OCI-LY1 (cell line): ENCODE measurements at regions not wholly inside any gene's neighbourhood (a gene's known extent, or its start where the extent isn't known, plus 50 kb on each side); places are given as distances from the start of the nearest gene placed in this dataset.

Source experiments
- H2AFZ ChIP-seq: fragments of 200-600 bp; sonication (generic), shearing (Covaris generic); 2 replicates; pipeline ENCODE4 v1.6.0; 2014; ENCODE audit warnings: antibody characterized with exemption, mild to moderate bottlenecking, low read length
- H3F3A ChIP-seq: fragments of 200-600 bp; sonication (generic), shearing (Covaris generic); 2 replicates; pipeline ENCODE4 v1.6.0; 2014; ENCODE audit warnings: mild to moderate bottlenecking, antibody characterized with exemption, low read length, moderate library complexity; ENCODE audit not compliant: insufficient read depth
- H3K27ac ChIP-seq: fragments of 200-600 bp; sonication (generic); 2 replicates; pipeline ENCODE4 v1.5.1; 2014; ENCODE audit warnings: low read length, mixed run types, mild to moderate bottlenecking, low read depth; ENCODE audit not compliant: poor library complexity, severe bottlenecking
- H3K27me3 ChIP-seq: fragments of 200-600 bp; sonication (generic); 2 replicates; pipeline ENCODE4 v1.6.0; 2014; ENCODE audit warnings: antibody characterized with exemption, mild to moderate bottlenecking, low read length, moderate library complexity; ENCODE audit not compliant: insufficient read depth
- H3K36me3 ChIP-seq: fragments of 200-600 bp; sonication (generic); 2 replicates; pipeline ENCODE4 v1.6.1; 2014; ENCODE audit warnings: mild to moderate bottlenecking, antibody characterized with exemption, low read length, moderate library complexity, mixed read lengths; ENCODE audit not compliant: insufficient read depth
- H3K4me1 ChIP-seq: fragments of 200-600 bp; sonication (generic); 2 replicates; pipeline ENCODE4 v1.5.1; 2014; ENCODE audit warnings: mild to moderate bottlenecking, low read length, moderate library complexity; ENCODE audit not compliant: insufficient read depth, severe bottlenecking
- H3K4me2 ChIP-seq: fragments of 200-600 bp; sonication (generic), shearing (Covaris generic); 2 replicates; pipeline ENCODE4 v1.6.1; 2014; ENCODE audit warnings: low read length
- H3K4me3 ChIP-seq: fragments of 200-600 bp; sonication (generic); 2 replicates; pipeline ENCODE4 v1.5.1; 2014; ENCODE audit warnings: low read length, low read depth, mild to moderate bottlenecking, mixed read lengths; ENCODE audit not compliant: poor library complexity, severe bottlenecking
- H3K79me2 ChIP-seq: fragments of 200-600 bp; shearing (Covaris generic); 2 replicates; pipeline ENCODE4 v1.6.1; 2016; ENCODE audit warnings: mixed run types, low read length, mixed read lengths; ENCODE audit not compliant: insufficient read depth
- H3K9ac ChIP-seq: fragments of 200-600 bp; sonication (generic), shearing (Covaris generic); 2 replicates; pipeline ENCODE4 v1.6.1; 2014; ENCODE audit warnings: mild to moderate bottlenecking, low read length, mixed read lengths
- H3K9me2 ChIP-seq: fragments of 200-600 bp; sonication (generic), shearing (Covaris generic); 2 replicates; pipeline ENCODE4 v1.6.1; 2014; ENCODE audit warnings: low read depth, mild to moderate bottlenecking, low read length, mixed read lengths
- H3K9me3 ChIP-seq: fragments of 200-600 bp; shearing (Covaris generic); 2 replicates; pipeline ENCODE4 v1.6.1; 2014; ENCODE audit warnings: low read length, mixed read lengths
- H4K20me1 ChIP-seq: fragments of 200-600 bp; sonication (generic), shearing (Covaris generic); 2 replicates; pipeline ENCODE4 v1.6.0; 2016; ENCODE audit warnings: mild to moderate bottlenecking, low read length; ENCODE audit not compliant: insufficient read depth
- EZH2 ChIP-seq: fragments of 200-600 bp; sonication (generic), shearing (Covaris generic); IDR thresholded peaks from 2 replicates; pipeline ENCODE4 v1.8.0; 2017; ENCODE audit warnings: borderline replicate concordance, mixed run types, mild to moderate bottlenecking, antibody characterized with exemption, low read length, moderate library complexity, mixed read lengths
- TF ChIP-seq, protein P1 (sequence below): fragments of 200-600 bp; sonication (generic), shearing (Covaris generic); IDR thresholded peaks from 2 replicates; pipeline ENCODE4 v1.5.1; 2017; ENCODE audit warnings: mild to moderate bottlenecking, antibody characterized with exemption, low read length, moderate library complexity, mixed read lengths

DNA sequence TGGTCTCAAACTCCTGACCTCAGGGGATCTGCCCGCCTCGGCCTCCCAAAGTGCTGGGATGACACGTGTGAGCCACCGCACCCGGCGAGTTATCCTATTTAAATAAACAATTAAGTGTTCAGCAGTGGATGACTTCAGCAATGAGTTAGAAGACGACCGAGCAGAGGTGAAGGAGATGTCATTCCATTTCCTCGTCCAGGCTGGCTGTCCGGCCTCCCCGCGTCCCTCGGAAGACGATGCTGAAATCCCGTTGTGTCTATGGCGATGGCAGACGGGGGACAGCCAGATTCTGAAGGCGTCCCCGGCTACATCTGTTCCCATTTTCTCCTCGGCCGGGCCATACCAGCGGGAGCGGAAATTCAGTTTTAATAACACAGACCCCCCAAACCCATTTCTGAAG lies 209.8 kb downstream of the CRLF2 start:
- no peaks in the 10 kb centered on the region for H3K9me2 ChIP-seq
- no peaks in the 10 kb centered on the region for H3K9me3 ChIP-seq
- H2AFZ ChIP-seq = no peak overlapping the region
- H3K27ac ChIP-seq = no peak overlapping the region
- no peaks in the 10 kb centered on the region for H3F3A ChIP-seq
- no peaks in the 10 kb centered on the region for H3K27me3 ChIP-seq
- no peak overlapping the region for H3K9ac ChIP-seq
- no peaks in the 10 kb centered on the region for H3K79me2 ChIP-seq
- H3K36me3 ChIP-seq = no peaks in the 10 kb centered on the region
- TF ChIP-seq, protein P1, sequence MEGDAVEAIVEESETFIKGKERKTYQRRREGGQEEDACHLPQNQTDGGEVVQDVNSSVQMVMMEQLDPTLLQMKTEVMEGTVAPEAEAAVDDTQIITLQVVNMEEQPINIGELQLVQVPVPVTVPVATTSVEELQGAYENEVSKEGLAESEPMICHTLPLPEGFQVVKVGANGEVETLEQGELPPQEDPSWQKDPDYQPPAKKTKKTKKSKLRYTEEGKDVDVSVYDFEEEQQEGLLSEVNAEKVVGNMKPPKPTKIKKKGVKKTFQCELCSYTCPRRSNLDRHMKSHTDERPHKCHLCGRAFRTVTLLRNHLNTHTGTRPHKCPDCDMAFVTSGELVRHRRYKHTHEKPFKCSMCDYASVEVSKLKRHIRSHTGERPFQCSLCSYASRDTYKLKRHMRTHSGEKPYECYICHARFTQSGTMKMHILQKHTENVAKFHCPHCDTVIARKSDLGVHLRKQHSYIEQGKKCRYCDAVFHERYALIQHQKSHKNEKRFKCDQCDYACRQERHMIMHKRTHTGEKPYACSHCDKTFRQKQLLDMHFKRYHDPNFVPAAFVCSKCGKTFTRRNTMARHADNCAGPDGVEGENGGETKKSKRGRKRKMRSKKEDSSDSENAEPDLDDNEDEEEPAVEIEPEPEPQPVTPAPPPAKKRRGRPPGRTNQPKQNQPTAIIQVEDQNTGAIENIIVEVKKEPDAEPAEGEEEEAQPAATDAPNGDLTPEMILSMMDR = no peak
- no peak for TF ChIP-seq EZH2
- no peak overlapping the region for H3K4me3 ChIP-seq
- no peaks in the 10 kb centered on the region for H3K4me1 ChIP-seq
- H4K20me1 ChIP-seq = no peaks in the 10 kb centered on the region
- H3K4me2 ChIP-seq = no peak overlapping the region

GRCh38 chrX:997631-998137 lies 214.8 kb downstream of the CRLF2 start:
- Histone ChIP-seq H3K9ac (no peak overlapping the region), H3K27me3 (no peaks in the 10 kb centered on the region), H3K4me1 (no peaks in the 10 kb centered on the region), H3K4me3 (no peak overlapping the region), H3K27ac (no peak overlapping the region), H4K20me1 (no peaks in the 10 kb centered on the region), H3K4me2 (no peak overlapping the region), H3K36me3 (no peaks in the 10 kb centered on the region), H3F3A (no peaks in the 10 kb centered on the region), H2AFZ (no peak overlapping the region), H3K9me3 (no peaks in the 10 kb centered on the region), H3K9me2 (no peaks in the 10 kb centered on the region), H3K79me2 (no peaks in the 10 kb centered on the region)
- no peak for TF ChIP-seq EZH2
- TF ChIP-seq, protein P1 = no peak

- TF ChIP-seq, protein P1 = no peak
- TF ChIP-seq EZH2 = no peak
- Histone ChIP-seq H3K4me3 (no peak overlapping the region), H3K9ac (no peak overlapping the region), H4K20me1 (no peaks in the 10 kb centered on the region), H3K27me3 (no peaks in the 10 kb centered on the region), H3K27ac (no peak overlapping the region), H2AFZ (no peak overlapping the region), H3K79me2 (no peaks in the 10 kb centered on the region), H3K9me3 (no peaks in the 10 kb centered on the region), H3K4me1 (no peaks in the 10 kb centered on the region), H3K9me2 (no peaks in the 10 kb centered on the region), H3K36me3 (no peaks in the 10 kb centered on the region), H3K4me2 (no peak overlapping the region), H3F3A (no peaks in the 10 kb centered on the region)
Observed at GRCh38 chrX:994780-995179, 217.7 kb downstream of the CRLF2 start.
